ENCODE measurements at regions not wholly inside any gene's neighbourhood (a gene's known extent, or its start where the extent isn't known, plus 50 kb on each side); places are given as distances from the start of the nearest gene placed in this dataset.

GRCh38 chr3:105259496-105259895 lies 107.2 kb upstream of the ALCAM start:
- TF ChIP-seq CTCF (IDR thresholded peaks at IDR 0.05; ENCODE audit: low read depth, low read length) = no peak
- TF ChIP-seq POLR2A (IDR thresholded peaks at IDR 0.05; ENCODE audit: extremely low read depth, insufficient read length) = no peak
- TF ChIP-seq, protein P1, sequence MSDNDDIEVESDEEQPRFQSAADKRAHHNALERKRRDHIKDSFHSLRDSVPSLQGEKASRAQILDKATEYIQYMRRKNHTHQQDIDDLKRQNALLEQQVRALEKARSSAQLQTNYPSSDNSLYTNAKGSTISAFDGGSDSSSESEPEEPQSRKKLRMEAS (IDR thresholded peaks at IDR 0.05; ENCODE audit: low read depth, low read length) = no peak

Measured in NB4 (cell line).